ENCODE measurements at regions not wholly inside any gene's neighbourhood (a gene's known extent, or its start where the extent isn't known, plus 50 kb on each side); places are given as distances from the start of the nearest gene placed in this dataset.

- no peak overlapping the region for H4K91ac ChIP-seq (replicated peaks; ENCODE audit: insufficient read length, low read length)
- no peak overlapping the region for H2BK120ac ChIP-seq (replicated peaks; ENCODE audit: low read depth, low read length)
- no peak overlapping the region for H3K18ac ChIP-seq (ENCODE audit: extremely low read depth, low read length)
- H3K27me3 ChIP-seq (replicated peaks in 1 of 4; ENCODE audit: control insufficient read depth in 3 of 4, extremely low read depth in 1 of 4, insufficient read depth in 3 of 4, low read length in 3 of 4) = no peaks in the 10 kb centered on the region
- H2BK12ac ChIP-seq (ENCODE audit: low read depth, low read length) = no peak overlapping the region
- CTCF ChIA-PET (ENCODE audit: partially characterized antibody) = no interaction called here
- H3K14ac ChIP-seq (ENCODE audit: insufficient read length) = no peak overlapping the region
- peaks cover 74 to 97% of the 10 kb centered on the region in 2 experiments for H3K9me3 ChIP-seq (ENCODE audit: insufficient read depth in 2 of 2, low read depth in 1 of 2, low read length in 1 of 2)
- no peak overlapping the region for H3K4ac ChIP-seq (replicated peaks; ENCODE audit: insufficient read length, low read depth, low read length)
- H4K20me1 ChIP-seq (replicated peaks in 1 of 2; ENCODE audit: control insufficient read depth in 1 of 2, insufficient read depth in 2 of 2, low read length in 2 of 2) = no peaks in the 10 kb centered on the region
- WGBS, 2 experiments (ENCODE audit: extremely low coverage in 1 of 2, insufficient coverage in 1 of 2, insufficient read length in 1 of 2, insufficient replicate concordance in 2 of 2, low coverage in 1 of 2, low lambda C conversion rate in 2 of 2, missing lambda C conversion rate in 1 of 2) = 76% methylated on average over 13 of the region's 20 CpGs; no CpG with 5 or more reads in 1 of the 2 experiments
- FAIRE-seq (no peak), DNase-seq (ENCODE audit: low read depth in 1 of 2, low spot score in 2 of 2) (no peak)
- H3K27ac ChIP-seq (ENCODE audit: low read depth, low read length) = no peak overlapping the region
- H3K4me3 ChIP-seq (ENCODE audit: extremely low read depth in 1 of 4, insufficient read depth in 2 of 4, low read depth in 3 of 4, low read length in 4 of 4) = no peak overlapping the region
- H3K79me2 ChIP-seq (ENCODE audit: control insufficient read depth in 1 of 2, insufficient read depth in 2 of 2, low read length in 2 of 2) = no peaks in the 10 kb centered on the region
- H4K8ac ChIP-seq (ENCODE audit: extremely low read depth, insufficient read depth, low read length) = no peak overlapping the region
- H3K23me2 ChIP-seq (ENCODE audit: low read depth, low read length) = no peaks in the 10 kb centered on the region
- no peak overlapping the region for H4K5ac ChIP-seq (ENCODE audit: insufficient read length, low read depth, low read length)
- no peak overlapping the region for H2BK20ac ChIP-seq (ENCODE audit: low read length)
- no peak overlapping the region for H3K9ac ChIP-seq (replicated peaks in 1 of 4; ENCODE audit: extremely low read depth in 1 of 4, low read depth in 3 of 4, low read length in 3 of 4)
- no peaks in the 10 kb centered on the region for H3K4me1 ChIP-seq (replicated peaks in 1 of 4; ENCODE audit: control insufficient read depth in 3 of 4, insufficient read depth in 4 of 4, low read length in 3 of 4)
- H2BK5ac ChIP-seq (ENCODE audit: low read depth, low read length) = no peak overlapping the region
- POLR2A ChIA-PET (ENCODE audit: partially characterized antibody) = no interaction called here
- H2AK5ac ChIP-seq (ENCODE audit: low read depth, low read length) = no peak overlapping the region
- H3K36me3 ChIP-seq (ENCODE audit: control insufficient read depth in 2 of 4, insufficient read depth in 4 of 4, low read length in 3 of 4) = no peaks in the 10 kb centered on the region; a peak in 1 of 8 replicates
- no peak overlapping the region for H3K56ac ChIP-seq (replicated peaks; ENCODE audit: insufficient read length, low read depth, low read length)
- no peak overlapping the region for H3K23ac ChIP-seq (ENCODE audit: insufficient read length)
- no peak overlapping the region for H3K4me2 ChIP-seq (ENCODE audit: insufficient read depth in 1 of 2, low read depth in 2 of 2, low read length in 2 of 2)
- H2AFZ ChIP-seq (ENCODE audit: low read length) = no peak overlapping the region
- no peak overlapping the region for H2BK15ac ChIP-seq (ENCODE audit: low read length)
- no peaks in the 10 kb centered on the region for H3K79me1 ChIP-seq (ENCODE audit: low read depth, low read length)
- TF ChIP-seq BRCA1 (IDR thresholded peaks at IDR 0.05; ENCODE audit: low read depth, low read length) = no peak
- TF ChIP-seq CHD2 (IDR thresholded peaks at IDR 0.05; ENCODE audit: low read length) = no peak
- TF ChIP-seq TAF7 (optimal IDR thresholded peaks at IDR 0.05; ENCODE audit: borderline replicate concordance, low read depth, low read length) = no peak
- TF ChIP-seq NRF1 (IDR thresholded peaks at IDR 0.05; ENCODE audit: low read depth, low read length) = no peak
- no peak for TF ChIP-seq HDAC2 (IDR thresholded peaks at IDR 0.05; ENCODE audit: borderline replicate concordance in 1 of 2, low read depth in 2 of 2, low read length in 2 of 2)
- no peak for TF ChIP-seq SIN3A (conservative IDR thresholded peaks at IDR 0.05 in 1 of 2, IDR thresholded peaks at IDR 0.05 in 1 of 2; ENCODE audit: low read depth in 1 of 2, low read length in 2 of 2)
- TF ChIP-seq RXRA (IDR thresholded peaks at IDR 0.05; ENCODE audit: insufficient read depth, low read depth, low read length) = no peak
- TF ChIP-seq SRF (IDR thresholded peaks at IDR 0.05; ENCODE audit: low read depth, low read length) = no peak
- no peak for TF ChIP-seq CBX5 (IDR thresholded peaks at IDR 0.05; ENCODE audit: low read depth, low read length)
- no peak for TF ChIP-seq JUN (IDR thresholded peaks at IDR 0.05; ENCODE audit: low read depth, low read length)
- no peak for TF ChIP-seq RFX5 (IDR thresholded peaks at IDR 0.05; ENCODE audit: borderline replicate concordance, low read depth, low read length)
- TF ChIP-seq YY1 (IDR thresholded peaks at IDR 0.05; ENCODE audit: low read depth, low read length) = no peak
- no peak for TF ChIP-seq RBBP5 (IDR thresholded peaks at IDR 0.05; ENCODE audit: borderline replicate concordance, low read depth, low read length)
Measured at GRCh38 chr14:105839425-105840265, 313.3 kb downstream of the TMEM121 start.

Measured in H1 (cell line).